NT2/D1 (cell line): ENCODE measurements at regions not wholly inside any gene's neighbourhood (a gene's known extent, or its start where the extent isn't known, plus 50 kb on each side); places are given as distances from the start of the nearest gene placed in this dataset.

Experiments used
- SUZ12 ChIP-seq: IDR thresholded peaks from 2 replicates; pipeline ENCODE4 v1.6.1; 2011; ENCODE audit not compliant: insufficient read length, insufficient read depth; ENCODE audit errors: extremely low read depth
- YY1 ChIP-seq: IDR thresholded peaks from 2 replicates; pipeline ENCODE4 v1.6.1; 2011; ENCODE audit not compliant: insufficient read length, insufficient read depth
- ZNF274 ChIP-seq: IDR thresholded peaks from 2 replicates; pipeline ENCODE4 v1.6.1; 2011; ENCODE audit warnings: mild to moderate bottlenecking, low read depth, low read length

DNA sequence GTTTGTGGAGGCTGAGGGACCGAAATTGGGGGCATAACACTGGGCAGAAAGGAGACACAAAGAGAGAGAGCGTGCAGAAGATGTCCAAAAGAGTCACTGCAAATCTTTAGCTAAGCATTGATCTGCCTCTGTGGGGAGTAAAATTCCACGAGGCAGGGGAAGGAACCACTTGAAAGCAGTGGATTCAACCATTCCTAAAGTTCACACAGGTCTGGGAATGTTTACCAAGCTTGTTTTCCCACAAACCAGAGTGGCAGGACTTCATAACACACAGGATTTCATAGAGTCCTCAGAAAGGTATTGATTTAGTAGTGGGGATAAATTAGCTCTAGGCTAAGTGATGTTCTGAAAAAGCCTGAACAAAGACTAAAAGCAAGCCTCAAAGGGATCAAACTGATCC lies 66.1 kb upstream of the RPL38 start:
- TF ChIP-seq ZNF274 (no peak), SUZ12 (no peak), YY1 (no peak)
